HEK293T (cell line): ENCODE measurements at regions not wholly inside any gene's neighbourhood (a gene's known extent, or its start where the extent isn't known, plus 50 kb on each side); places are given as distances from the start of the nearest gene placed in this dataset.
A peak's percentile ranks its signal among the peaks of the same experiment; 100 is the strongest.

Experiments
- CTCF ChIA-PET: fragments of 350-600 bp; formaldehyde crosslinking; extraction: SDS; loops from one replicate; lab custom pipeline; 2021; ENCODE audit warnings: antibody characterized with exemption, inconsistent platforms; lab: Yijun Ruan, JAX
- POLR2A ChIA-PET: fragments of 350-600 bp; formaldehyde crosslinking; extraction: SDS; loops from one replicate; lab custom pipeline; 2020; ENCODE audit warnings: antibody characterized with exemption, inconsistent platforms; lab: Yijun Ruan, JAX
- DNase-seq: peaks from one replicate; pipeline ENCODE4 v3.0.0; 2012; ENCODE audit warnings: mixed read lengths; ENCODE audit errors: extremely low spot score
- ARNT ChIP-seq: fragments of 450-650 bp; IDR thresholded peaks from 2 replicates; pipeline ENCODE4 v1.6.1; 2017; ENCODE audit warnings: mild to moderate bottlenecking
- BHLHE40 ChIP-seq: fragments of 450-650 bp; IDR thresholded peaks from 2 replicates; pipeline ENCODE4 v1.6.1; 2016; ENCODE audit warnings: mild to moderate bottlenecking, moderate library complexity, borderline replicate concordance
- CTBP1 ChIP-seq: fragments of 450-650 bp; IDR thresholded peaks from 2 replicates; pipeline ENCODE4 v1.6.1; 2016; ENCODE audit warnings: borderline replicate concordance
- ELF4 ChIP-seq: fragments of 450-650 bp; IDR thresholded peaks from 2 replicates; pipeline ENCODE4 v1.6.1; 2017; ENCODE audit warnings: antibody characterized with exemption
- FOXA1 ChIP-seq: fragments of 450-650 bp; IDR thresholded peaks from 2 replicates; pipeline ENCODE4 v1.6.1; 2016; ENCODE audit warnings: mild to moderate bottlenecking
- FOXK2 ChIP-seq: fragments of 450-650 bp; IDR thresholded peaks from 2 replicates; pipeline ENCODE4 v1.6.1; 2016; ENCODE audit warnings: mild to moderate bottlenecking
- FOXM1 ChIP-seq: fragments of 450-650 bp; IDR thresholded peaks from 2 replicates; pipeline ENCODE4 v1.6.1; 2017; ENCODE audit warnings: mild to moderate bottlenecking, borderline replicate concordance
- HDGF ChIP-seq: fragments of 450-650 bp; IDR thresholded peaks from 2 replicates; pipeline ENCODE4 v1.6.1; 2017; ENCODE audit warnings: antibody characterized with exemption, borderline replicate concordance
- L3MBTL2 ChIP-seq: fragments of 450-650 bp; conservative IDR thresholded peaks from 2 replicates; pipeline ENCODE4 v1.6.1; 2016; ENCODE audit warnings: mild to moderate bottlenecking
- LEF1 ChIP-seq: fragments of 450-650 bp; IDR thresholded peaks from 2 replicates; pipeline ENCODE4 v1.6.1; 2017; ENCODE audit warnings: mild to moderate bottlenecking, borderline replicate concordance
- NFRKB ChIP-seq: fragments of 450-650 bp; IDR thresholded peaks from 2 replicates; pipeline ENCODE4 v1.6.1; 2016; ENCODE audit warnings: mild to moderate bottlenecking, moderate library complexity
- SP1 ChIP-seq: fragments of 450-650 bp; IDR thresholded peaks from 2 replicates; pipeline ENCODE4 v1.6.1; 2017
- SUZ12 ChIP-seq: fragments of 450-650 bp; IDR thresholded peaks from 2 replicates; pipeline ENCODE4 v1.6.1; 2016; ENCODE audit warnings: mild to moderate bottlenecking
- TARDBP ChIP-seq: fragments of 450-650 bp; IDR thresholded peaks from 2 replicates; pipeline ENCODE4 v1.6.1; 2016
- ZNF384 ChIP-seq: fragments of 450-650 bp; IDR thresholded peaks from 2 replicates; pipeline ENCODE4 v1.6.1; 2016
- TF ChIP-seq, protein P1 (sequence below): fragments of 450-650 bp; IDR thresholded peaks from 2 replicates; pipeline ENCODE4 v1.6.1; 2016

DNA sequence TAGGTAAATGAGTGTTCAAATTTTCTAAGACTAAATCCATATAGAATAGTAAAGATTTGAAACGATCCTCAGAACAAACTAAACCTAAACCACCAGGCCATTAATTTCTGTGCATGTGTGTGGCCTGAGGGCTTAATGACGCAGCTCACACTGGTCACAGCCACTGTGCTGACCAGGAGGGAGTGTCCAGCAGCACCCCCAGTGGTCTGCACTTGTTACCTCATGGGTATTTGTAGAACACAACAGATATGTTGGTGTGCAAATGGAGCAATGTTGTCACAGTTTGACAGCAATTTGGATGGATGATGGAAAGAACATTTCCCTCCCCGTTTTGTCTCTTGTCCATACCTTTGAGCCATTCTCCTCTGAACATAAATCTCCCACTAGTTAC is 122.4 kb upstream of the EXOC2 start:
- TF ChIP-seq FOXA1 (no peak), TARDBP (no peak), HDGF (no peak), BHLHE40 (no peak), NFRKB (no peak), FOXK2 (no peak), SUZ12 (no peak), CTBP1 (no peak), ELF4 (no peak), FOXM1 (no peak), LEF1 (no peak), SP1 (no peak), ZNF384 (no peak), ARNT (no peak), L3MBTL2 (no peak)
- TF ChIP-seq, protein P1, sequence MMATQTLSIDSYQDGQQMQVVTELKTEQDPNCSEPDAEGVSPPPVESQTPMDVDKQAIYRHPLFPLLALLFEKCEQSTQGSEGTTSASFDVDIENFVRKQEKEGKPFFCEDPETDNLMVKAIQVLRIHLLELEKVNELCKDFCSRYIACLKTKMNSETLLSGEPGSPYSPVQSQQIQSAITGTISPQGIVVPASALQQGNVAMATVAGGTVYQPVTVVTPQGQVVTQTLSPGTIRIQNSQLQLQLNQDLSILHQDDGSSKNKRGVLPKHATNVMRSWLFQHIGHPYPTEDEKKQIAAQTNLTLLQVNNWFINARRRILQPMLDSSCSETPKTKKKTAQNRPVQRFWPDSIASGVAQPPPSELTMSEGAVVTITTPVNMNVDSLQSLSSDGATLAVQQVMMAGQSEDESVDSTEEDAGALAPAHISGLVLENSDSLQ, result no peak
- CTCF ChIA-PET, result interaction anchor here (0.9 to 1.0 kb wide), 2 partner anchors 14 to 17 kb away, joined by 4 read pairs; no protein-coding TSS in a partner anchor
- peak; percentile 20 for DNase-seq
- POLR2A ChIA-PET, result no interaction called here

DNA sequence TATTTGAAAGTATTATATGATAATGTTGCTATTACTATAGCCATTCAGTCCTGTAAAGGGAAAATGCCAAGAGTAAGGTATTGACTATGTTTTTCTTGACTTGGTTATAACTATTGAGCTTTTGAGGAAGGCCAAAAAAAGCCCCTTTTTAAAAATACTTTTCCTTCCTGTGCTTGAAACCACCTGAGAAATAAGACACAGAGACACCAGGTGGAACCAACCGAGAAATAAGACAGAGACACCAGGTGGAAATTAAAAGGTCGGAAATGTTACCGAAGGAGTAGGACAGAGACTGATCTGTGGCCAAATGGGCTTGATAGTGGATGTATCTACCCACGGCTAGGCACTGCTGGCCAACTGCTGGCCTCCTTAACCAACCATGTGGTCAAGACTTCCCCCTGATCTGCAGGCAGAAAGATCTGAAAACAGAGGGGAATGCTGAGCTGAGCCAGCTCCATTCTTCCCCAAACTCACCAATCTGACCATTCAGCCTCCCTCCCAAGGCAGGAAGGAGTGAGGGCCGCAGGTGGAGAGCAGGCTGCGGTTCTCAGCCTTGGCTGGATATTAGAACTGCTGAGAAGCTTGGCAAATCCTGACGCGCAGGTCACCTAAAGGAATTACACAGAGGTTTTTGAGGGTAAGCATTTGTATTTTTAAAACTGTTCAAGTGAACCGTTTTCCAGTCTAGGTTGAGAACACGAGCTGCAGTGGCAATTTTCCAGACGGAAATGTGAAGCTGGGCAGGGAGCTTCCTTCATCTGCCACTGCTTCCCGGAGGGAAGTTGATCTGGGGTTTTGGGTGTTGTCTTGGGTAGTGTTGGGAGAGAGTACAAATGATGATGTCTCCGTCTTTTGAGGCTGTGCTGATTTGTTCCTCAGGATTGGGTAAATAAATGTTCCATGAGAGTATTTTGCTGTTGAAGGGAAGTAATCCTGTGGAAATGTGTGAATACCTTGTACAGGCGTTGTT is 121.7 kb upstream of the EXOC2 start:
- no peak for TF ChIP-seq SUZ12
- no peak for TF ChIP-seq NFRKB
- no peak for TF ChIP-seq ARNT
- TF ChIP-seq FOXA1, result no peak
- no peak for TF ChIP-seq FOXM1
- TF ChIP-seq, protein P1, result no peak
- no peak for TF ChIP-seq TARDBP
- TF ChIP-seq HDGF, result no peak
- no peak for TF ChIP-seq LEF1
- no peak for TF ChIP-seq FOXK2
- TF ChIP-seq SP1, result no peak
- TF ChIP-seq ELF4, result no peak
- ChIA-PET POLR2A (no interaction called here), CTCF (interaction anchor here (0.9 to 1.0 kb wide), 2 partner anchors 15 to 16 kb away, joined by 4 read pairs; no protein-coding TSS in a partner anchor)

DNA sequence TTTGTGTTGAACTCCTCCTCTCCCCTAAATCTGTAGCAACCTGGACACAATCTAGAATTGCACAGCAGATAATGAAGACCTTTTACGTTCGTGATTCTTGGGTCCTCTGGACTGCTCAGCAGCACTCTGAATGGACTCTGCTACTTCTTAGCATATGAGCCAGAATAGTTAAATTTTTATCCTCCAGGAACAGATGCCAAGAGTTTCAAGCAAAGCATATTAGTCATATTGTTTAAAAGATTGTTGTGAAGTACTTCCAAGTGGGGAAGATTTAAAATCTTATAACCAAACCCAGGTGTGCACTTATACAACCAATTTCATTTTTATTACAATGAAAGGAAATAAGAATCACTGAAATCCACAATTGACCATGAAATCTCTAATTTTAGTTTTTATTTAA is 118.9 kb upstream of the EXOC2 start:
- DNase-seq, result no peak
- CTCF ChIA-PET, result no interaction called here
- TF ChIP-seq FOXM1 (no peak), SP1 (no peak), BHLHE40 (no peak), LEF1 (no peak), L3MBTL2 (no peak), TARDBP (no peak), FOXA1 (no peak), ARNT (no peak), FOXK2 (no peak), NFRKB (no peak), ELF4 (no peak), HDGF (no peak), ZNF384 (no peak), SUZ12 (no peak), CTBP1 (no peak)
- TF ChIP-seq, protein P1, result no peak
- POLR2A ChIA-PET, result no interaction called here

More for the DNA sequence above, 121.7 kb upstream of the EXOC2 start:
- no peak for DNase-seq

DNA sequence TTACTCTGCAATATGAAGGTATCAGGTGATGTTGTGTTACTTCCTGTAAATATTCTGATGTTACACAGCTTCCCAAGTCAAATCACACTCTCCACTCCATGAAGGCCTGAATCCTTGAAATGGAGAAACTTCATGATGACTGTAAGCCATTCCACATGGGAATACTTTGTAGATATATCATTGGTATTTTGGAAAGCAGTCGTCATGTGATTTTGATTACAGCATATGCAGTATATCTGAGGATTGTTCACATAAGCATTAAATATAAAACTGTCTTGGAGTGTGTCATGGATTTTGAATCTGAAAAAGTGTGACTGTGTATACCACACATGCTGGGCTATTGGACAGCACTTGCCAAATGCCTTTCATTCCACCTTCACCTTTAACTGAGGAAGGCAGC is 118.3 kb upstream of the EXOC2 start:
- CTCF ChIA-PET, result no interaction called here
- no peak for TF ChIP-seq TARDBP
- TF ChIP-seq HDGF, result no peak
- no peak for TF ChIP-seq LEF1
- TF ChIP-seq ZNF384, result no peak
- no peak for TF ChIP-seq L3MBTL2
- TF ChIP-seq, protein P1, result no peak
- TF ChIP-seq NFRKB, result no peak
- TF ChIP-seq ARNT, result no peak
- TF ChIP-seq SP1, result no peak
- POLR2A ChIA-PET, result no interaction called here
- DNase-seq, result no peak

DNA sequence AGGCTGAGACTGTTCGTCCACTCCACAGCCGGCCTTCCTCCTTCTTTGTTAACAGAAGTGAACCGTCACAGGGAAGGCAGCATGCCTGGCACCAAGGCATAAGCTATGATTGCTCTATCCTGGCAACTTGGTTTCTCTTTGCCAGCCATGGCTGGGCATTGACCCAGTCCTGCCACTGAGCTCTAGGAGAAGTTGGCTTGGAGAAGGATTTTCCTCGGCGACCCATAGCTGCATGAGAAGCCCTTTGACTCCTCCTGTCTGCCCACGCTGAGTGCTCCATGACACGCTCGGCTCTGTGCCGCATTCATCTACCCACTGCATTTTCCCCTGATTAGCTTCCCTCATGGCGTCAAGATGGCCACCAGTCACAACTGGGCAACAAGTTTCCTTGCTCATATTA is 111.8 kb upstream of the EXOC2 start:
- TF ChIP-seq TARDBP (no peak), ELF4 (no peak), FOXK2 (no peak), HDGF (no peak), ZNF384 (no peak), FOXM1 (no peak), BHLHE40 (no peak), LEF1 (no peak), ARNT (no peak), NFRKB (no peak), L3MBTL2 (no peak), SUZ12 (no peak), CTBP1 (no peak), FOXA1 (no peak), SP1 (no peak)
- TF ChIP-seq, protein P1, result no peak
- ChIA-PET CTCF (no interaction called here), POLR2A (no interaction called here)
- no peak for DNase-seq
